BE2C (cell line): ENCODE measurements at regions not wholly inside any gene's neighbourhood (a gene's known extent, or its start where the extent isn't known, plus 50 kb on each side); places are given as distances from the start of the nearest gene placed in this dataset.

Experiments
- DNase-seq: peaks from one replicate; pipeline ENCODE4 v3.0.0-alpha.2; 2020
- H3K27me3 ChIP-seq: fragments of 250-450 bp; sonication (Bioruptor Pico); 2 replicates; pipeline ENCODE4 v1.5.1; 2020; ENCODE audit warnings: mild to moderate bottlenecking
- H3K36me3 ChIP-seq: fragments of 250-450 bp; sonication (Bioruptor Pico); 2 replicates; pipeline ENCODE4 v1.5.1; 2020; ENCODE audit warnings: mild to moderate bottlenecking
- H3K4me1 ChIP-seq: fragments of 250-450 bp; sonication (Bioruptor Pico); 2 replicates; pipeline ENCODE4 v1.5.1; 2020
- H3K4me3 ChIP-seq: 2 replicates; pipeline ENCODE4 v1.5.1; 2011; ENCODE audit warnings: low read depth, low read length
- H3K9me3 ChIP-seq: fragments of 250-450 bp; sonication (Bioruptor Pico); 2 replicates; pipeline ENCODE4 v1.5.1; 2020
- CTCF ChIP-seq: IDR thresholded peaks from 2 replicates; pipeline ENCODE4 v1.5.1; 2012; ENCODE audit warnings: mild to moderate bottlenecking, low read depth, low read length

- Histone ChIP-seq H3K9me3 (no peaks in the 10 kb centered on the region), H3K27me3 (no peaks in the 10 kb centered on the region), H3K4me3 (no peak overlapping the region), H3K4me1 (no peaks in the 10 kb centered on the region), H3K36me3 (no peaks in the 10 kb centered on the region)
- no peak for DNase-seq
- no peak for TF ChIP-seq CTCF
Observed at GRCh38 chr11:128407962-128408361, 179.4 kb downstream of the ETS1 start.

- Histone ChIP-seq H3K9me3 (no peaks in the 10 kb centered on the region), H3K4me3 (no peak overlapping the region), H3K36me3 (no peaks in the 10 kb centered on the region), H3K4me1 (no peaks in the 10 kb centered on the region), H3K27me3 (no peaks in the 10 kb centered on the region)
- TF ChIP-seq CTCF: no peak
- DNase-seq: no peak
Observed at GRCh38 chr11:128405714-128406662, 181.4 kb downstream of the ETS1 start.

GRCh38 chr11:128405112-128405511 lies 182.2 kb downstream of the ETS1 start:
- H3K9me3 ChIP-seq: no peaks in the 10 kb centered on the region
- H3K27me3 ChIP-seq: no peaks in the 10 kb centered on the region
- H3K36me3 ChIP-seq: no peaks in the 10 kb centered on the region
- no peak overlapping the region for H3K4me3 ChIP-seq
- no peak for DNase-seq
- TF ChIP-seq CTCF: no peak
- H3K4me1 ChIP-seq: peaks cover 5% of the 10 kb centered on the region

DNA sequence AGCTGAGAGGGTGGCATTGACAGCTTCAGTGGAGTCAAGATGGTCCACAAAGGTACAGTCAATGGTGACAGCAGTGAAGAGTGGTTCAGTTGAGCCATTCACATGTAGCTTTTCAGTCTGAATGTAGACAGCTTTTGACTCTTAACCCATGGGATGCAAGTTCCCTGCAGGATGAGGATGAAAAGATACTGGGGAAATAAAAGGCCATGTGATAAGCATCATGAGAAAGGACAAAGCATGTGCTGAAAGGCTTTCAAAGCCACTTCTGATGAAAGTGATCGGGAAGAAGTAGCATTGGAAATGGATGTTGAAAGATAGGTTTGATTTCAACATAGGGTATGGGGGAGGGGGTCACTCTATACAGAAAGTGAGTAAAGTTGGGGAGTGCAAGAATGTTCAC lies 182.9 kb downstream of the ETS1 start:
- H3K36me3 ChIP-seq: no peaks in the 10 kb centered on the region
- no peaks in the 10 kb centered on the region for H3K27me3 ChIP-seq
- H3K9me3 ChIP-seq: no peaks in the 10 kb centered on the region
- no peak for DNase-seq
- no peak overlapping the region for H3K4me3 ChIP-seq
- peaks cover 10% of the 10 kb centered on the region for H3K4me1 ChIP-seq
- no peak for TF ChIP-seq CTCF

GRCh38 chr11:128400382-128401203 lies 186.8 kb downstream of the ETS1 start:
- Histone ChIP-seq H3K4me3 (no peak overlapping the region), H3K27me3 (no peaks in the 10 kb centered on the region), H3K9me3 (no peaks in the 10 kb centered on the region), H3K36me3 (no peaks in the 10 kb centered on the region), H3K4me1 (peaks cover 13% of the 10 kb centered on the region)
- TF ChIP-seq CTCF: no peak
- no peak for DNase-seq
